ENCODE measurements at regions not wholly inside any gene's neighbourhood (a gene's known extent, or its start where the extent isn't known, plus 50 kb on each side); places are given as distances from the start of the nearest gene placed in this dataset.

DNA sequence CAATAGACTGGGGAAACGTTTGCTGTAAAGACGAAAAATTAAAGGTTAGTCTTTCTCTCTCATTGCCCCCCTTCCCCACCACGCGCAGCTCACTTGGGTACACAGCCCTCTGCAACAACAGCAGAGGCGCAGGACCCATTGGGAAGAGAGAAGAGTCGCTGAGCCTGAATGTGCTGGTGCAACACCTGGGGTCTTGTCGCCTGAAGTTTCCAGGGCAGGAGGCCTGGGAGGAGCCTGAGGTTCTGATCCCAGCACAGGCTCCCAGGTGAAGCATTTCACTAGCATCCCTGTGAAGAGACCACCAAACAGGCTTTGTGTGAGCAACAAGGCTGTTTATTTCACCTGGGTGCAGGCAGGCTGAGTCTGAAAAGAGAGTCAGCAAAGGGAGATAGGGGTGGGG is 116.2 kb upstream of the NTM start:
- no peak overlapping the region for H3K27ac Mint-ChIP-seq
- DNase-seq (ENCODE audit: low spot score, unreplicated experiment): no peak
- TF ChIP-seq, protein P1, sequence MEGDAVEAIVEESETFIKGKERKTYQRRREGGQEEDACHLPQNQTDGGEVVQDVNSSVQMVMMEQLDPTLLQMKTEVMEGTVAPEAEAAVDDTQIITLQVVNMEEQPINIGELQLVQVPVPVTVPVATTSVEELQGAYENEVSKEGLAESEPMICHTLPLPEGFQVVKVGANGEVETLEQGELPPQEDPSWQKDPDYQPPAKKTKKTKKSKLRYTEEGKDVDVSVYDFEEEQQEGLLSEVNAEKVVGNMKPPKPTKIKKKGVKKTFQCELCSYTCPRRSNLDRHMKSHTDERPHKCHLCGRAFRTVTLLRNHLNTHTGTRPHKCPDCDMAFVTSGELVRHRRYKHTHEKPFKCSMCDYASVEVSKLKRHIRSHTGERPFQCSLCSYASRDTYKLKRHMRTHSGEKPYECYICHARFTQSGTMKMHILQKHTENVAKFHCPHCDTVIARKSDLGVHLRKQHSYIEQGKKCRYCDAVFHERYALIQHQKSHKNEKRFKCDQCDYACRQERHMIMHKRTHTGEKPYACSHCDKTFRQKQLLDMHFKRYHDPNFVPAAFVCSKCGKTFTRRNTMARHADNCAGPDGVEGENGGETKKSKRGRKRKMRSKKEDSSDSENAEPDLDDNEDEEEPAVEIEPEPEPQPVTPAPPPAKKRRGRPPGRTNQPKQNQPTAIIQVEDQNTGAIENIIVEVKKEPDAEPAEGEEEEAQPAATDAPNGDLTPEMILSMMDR (IDR thresholded peaks at IDR 0.05; ENCODE audit: unreplicated experiment): no peak
- no peaks in the 10 kb centered on the region for H3K9me3 Mint-ChIP-seq (ENCODE audit: low read depth)
- H3K4me1 Mint-ChIP-seq (ENCODE audit: low read depth): peaks cover 9% of the 10 kb centered on the region
- H3K4me3 Mint-ChIP-seq (ENCODE audit: low read depth): no peak overlapping the region
- no peaks in the 10 kb centered on the region for H3K36me3 Mint-ChIP-seq (ENCODE audit: insufficient read depth)
- peaks cover 88% of the 10 kb centered on the region for H3K27me3 Mint-ChIP-seq

DNA sequence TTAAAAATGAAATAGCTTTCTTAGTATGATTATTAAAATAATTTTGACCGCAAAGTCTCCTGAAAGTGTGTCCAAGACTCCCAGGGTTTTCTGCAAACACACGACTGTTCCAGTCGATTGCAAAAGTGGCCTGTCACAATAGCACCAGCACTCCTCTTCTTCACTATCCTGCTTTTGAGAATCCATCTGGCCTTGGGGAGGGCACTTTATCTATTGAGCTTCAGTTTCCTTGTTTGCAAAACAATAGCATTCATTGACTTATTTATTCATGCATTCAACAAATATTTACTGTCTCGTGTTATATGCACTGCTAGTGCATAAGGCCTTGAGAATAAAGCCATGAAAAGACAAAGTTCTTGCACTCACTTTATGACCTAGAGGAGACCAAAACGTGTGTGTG is 96.2 kb upstream of the NTM start:
- TF ChIP-seq, protein P1 (IDR thresholded peaks at IDR 0.05; ENCODE audit: unreplicated experiment): no peak
- Mint-ChIP-seq H3K27ac (no peak overlapping the region), H3K9me3 (ENCODE audit: low read depth) (peaks cover 20% of the 10 kb centered on the region), H3K4me3 (ENCODE audit: low read depth) (no peak overlapping the region), H3K36me3 (ENCODE audit: insufficient read depth) (no peaks in the 10 kb centered on the region), H3K27me3 (peaks cover 20% of the 10 kb centered on the region), H3K4me1 (ENCODE audit: low read depth) (peaks cover 3% of the 10 kb centered on the region)
- no peak for DNase-seq (ENCODE audit: low spot score, unreplicated experiment)

DNA sequence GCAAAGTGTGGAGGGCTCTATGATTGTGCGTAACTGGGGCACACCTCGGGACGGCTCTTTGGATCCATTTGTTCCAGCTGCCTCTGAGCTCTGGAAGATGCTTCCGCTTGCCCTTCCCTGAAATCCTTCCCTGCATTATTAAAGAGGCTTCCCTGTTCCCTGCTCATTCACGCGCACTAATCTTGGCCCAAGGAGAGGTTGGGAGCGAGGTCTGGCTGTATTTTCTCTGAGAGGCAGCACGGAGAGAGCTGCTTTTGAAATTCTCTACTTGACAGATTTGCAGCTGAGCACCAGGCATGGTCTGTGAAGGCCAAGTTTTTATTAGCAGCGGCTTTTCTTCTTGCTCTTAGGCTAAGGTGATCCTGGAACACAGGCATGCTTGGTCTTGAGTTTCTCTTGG is 94.8 kb upstream of the NTM start:
- peaks cover 20% of the 10 kb centered on the region for H3K27me3 Mint-ChIP-seq
- no peak overlapping the region for H3K4me3 Mint-ChIP-seq (ENCODE audit: low read depth)

GRCh38 chr11:131278472-131278871 is 91.9 kb upstream of the NTM start:
- Mint-ChIP-seq H3K9me3 (ENCODE audit: low read depth) (no peaks in the 10 kb centered on the region), H3K4me1 (ENCODE audit: low read depth) (peaks cover 3% of the 10 kb centered on the region), H3K4me3 (ENCODE audit: low read depth) (no peak overlapping the region), H3K27me3 (peaks cover 15% of the 10 kb centered on the region), H3K27ac (no peak overlapping the region), H3K36me3 (ENCODE audit: insufficient read depth) (no peaks in the 10 kb centered on the region)
- no peak for DNase-seq (ENCODE audit: low spot score, unreplicated experiment)
- TF ChIP-seq, protein P1 (IDR thresholded peaks at IDR 0.05; ENCODE audit: unreplicated experiment): no peak

More for the DNA sequence above, 94.8 kb upstream of the NTM start:
- no peak for DNase-seq (ENCODE audit: low spot score, unreplicated experiment)
- Mint-ChIP-seq H3K27ac (no peak overlapping the region), H3K9me3 (ENCODE audit: low read depth) (peaks cover 13% of the 10 kb centered on the region), H3K4me1 (ENCODE audit: low read depth) (peaks cover 3% of the 10 kb centered on the region), H3K36me3 (ENCODE audit: insufficient read depth) (no peaks in the 10 kb centered on the region)
- TF ChIP-seq, protein P1 (IDR thresholded peaks at IDR 0.05; ENCODE audit: unreplicated experiment): no peak

GRCh38 chr11:131279654-131280384 is 90.6 kb upstream of the NTM start:
- TF ChIP-seq, protein P1 (IDR thresholded peaks at IDR 0.05; ENCODE audit: unreplicated experiment): no peak
- Mint-ChIP-seq H3K27ac (no peak overlapping the region), H3K4me3 (ENCODE audit: low read depth) (no peak overlapping the region), H3K9me3 (ENCODE audit: low read depth) (no peaks in the 10 kb centered on the region), H3K27me3 (peaks cover 15% of the 10 kb centered on the region), H3K36me3 (ENCODE audit: insufficient read depth) (no peaks in the 10 kb centered on the region), H3K4me1 (ENCODE audit: low read depth) (no peaks in the 10 kb centered on the region)
- DNase-seq (ENCODE audit: low spot score, unreplicated experiment): no peak

Data from progenitor cell of endocrine pancreas (in vitro differentiated cells).